SK-N-SH (cell line): ENCODE measurements at regions not wholly inside any gene's neighbourhood (a gene's known extent, or its start where the extent isn't known, plus 50 kb on each side); places are given as distances from the start of the nearest gene placed in this dataset.

ENCODE experiments used
- CTCF ChIP-seq: fragments of 200-600 bp; sonication (generic); IDR thresholded peaks from 2 replicates; pipeline ENCODE4 v1.6.1; 2017; ENCODE audit warnings: antibody characterized with exemption, mild to moderate bottlenecking, moderate library complexity
- ELF1 ChIP-seq: IDR thresholded peaks from 2 replicates; pipeline ENCODE4 v1.4.0; 2012
- EZH2phosphoT487 ChIP-seq: fragments of 200-600 bp; sonication (generic); IDR thresholded peaks from 2 replicates; pipeline ENCODE4 v1.6.1; 2017; ENCODE audit warnings: low read depth, mixed run types, mild to moderate bottlenecking, antibody characterized with exemption, moderate library complexity, borderline replicate concordance
- POLR2AphosphoS5 ChIP-seq: IDR thresholded peaks from 2 replicates; pipeline ENCODE4 v1.6.1; 2012; ENCODE audit warnings: low read depth, low read length
- RAD21 ChIP-seq: IDR thresholded peaks from 2 replicates; pipeline ENCODE4 v1.6.1; 2012; ENCODE audit warnings: mild to moderate bottlenecking, low read length
- TAF1 ChIP-seq: IDR thresholded peaks from 2 replicates; pipeline ENCODE4 v1.6.1; 2012; ENCODE audit warnings: low read depth, mild to moderate bottlenecking, low read length, moderate library complexity, borderline replicate concordance
- TEAD4 ChIP-seq: IDR thresholded peaks from 2 replicates; pipeline ENCODE4 v1.4.0; 2012; ENCODE audit warnings: mild to moderate bottlenecking, borderline replicate concordance; ENCODE audit not compliant: insufficient read depth
- ZBTB33 ChIP-seq: IDR thresholded peaks from 2 replicates; pipeline ENCODE4 v1.4.0; 2012; ENCODE audit warnings: low read depth, borderline replicate concordance

GRCh38 chr1:184156521-184157393 lies 105.2 kb downstream of the TSEN15 start:
- TF ChIP-seq TEAD4: no peak
- no peak for TF ChIP-seq EZH2phosphoT487
- TF ChIP-seq CTCF: no peak
- TF ChIP-seq POLR2AphosphoS5: no peak
- TF ChIP-seq RAD21: no peak
- TF ChIP-seq TAF1: no peak
- TF ChIP-seq ZBTB33: no peak
- TF ChIP-seq ELF1: no peak
